ENCODE measurements at regions not wholly inside any gene's neighbourhood (a gene's known extent, or its start where the extent isn't known, plus 50 kb on each side); places are given as distances from the start of the nearest gene placed in this dataset.

DNA sequence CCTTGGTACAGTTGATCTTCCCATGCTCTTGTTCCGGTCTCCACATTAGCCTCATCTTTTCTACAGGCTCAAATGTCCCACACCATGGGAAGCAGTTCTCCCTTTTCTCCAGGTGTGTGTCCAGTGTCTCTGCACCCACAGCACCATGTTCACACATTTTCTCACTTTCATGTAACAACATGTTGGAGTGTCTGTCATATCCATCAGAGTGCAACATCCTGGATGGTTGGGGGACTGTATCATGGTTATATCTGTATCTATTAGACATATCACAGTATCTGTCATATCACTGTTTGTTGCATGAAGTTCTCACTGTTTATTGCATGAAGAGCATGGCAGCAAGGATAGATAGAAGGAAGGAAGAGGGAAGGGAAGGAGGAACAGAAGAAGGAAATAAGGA is 635.6 kb downstream of the EPM2A start:
- TF ChIP-seq, protein P1, sequence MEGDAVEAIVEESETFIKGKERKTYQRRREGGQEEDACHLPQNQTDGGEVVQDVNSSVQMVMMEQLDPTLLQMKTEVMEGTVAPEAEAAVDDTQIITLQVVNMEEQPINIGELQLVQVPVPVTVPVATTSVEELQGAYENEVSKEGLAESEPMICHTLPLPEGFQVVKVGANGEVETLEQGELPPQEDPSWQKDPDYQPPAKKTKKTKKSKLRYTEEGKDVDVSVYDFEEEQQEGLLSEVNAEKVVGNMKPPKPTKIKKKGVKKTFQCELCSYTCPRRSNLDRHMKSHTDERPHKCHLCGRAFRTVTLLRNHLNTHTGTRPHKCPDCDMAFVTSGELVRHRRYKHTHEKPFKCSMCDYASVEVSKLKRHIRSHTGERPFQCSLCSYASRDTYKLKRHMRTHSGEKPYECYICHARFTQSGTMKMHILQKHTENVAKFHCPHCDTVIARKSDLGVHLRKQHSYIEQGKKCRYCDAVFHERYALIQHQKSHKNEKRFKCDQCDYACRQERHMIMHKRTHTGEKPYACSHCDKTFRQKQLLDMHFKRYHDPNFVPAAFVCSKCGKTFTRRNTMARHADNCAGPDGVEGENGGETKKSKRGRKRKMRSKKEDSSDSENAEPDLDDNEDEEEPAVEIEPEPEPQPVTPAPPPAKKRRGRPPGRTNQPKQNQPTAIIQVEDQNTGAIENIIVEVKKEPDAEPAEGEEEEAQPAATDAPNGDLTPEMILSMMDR (conservative IDR thresholded peaks at IDR 0.05; ENCODE audit: low read depth, low read length): no peak
- TF ChIP-seq EZH2 (IDR thresholded peaks at IDR 0.05; ENCODE audit: low read length, unreplicated experiment) (no peak), EZH2phosphoT487 (IDR thresholded peaks at IDR 0.05; ENCODE audit: borderline replicate concordance, low read length) (no peak)

All from PC-3 (cell line).